Small intestine (tissue), 7 donors: ENCODE measurements at regions not wholly inside any gene's neighbourhood (a gene's known extent, or its start where the extent isn't known, plus 50 kb on each side); places are given as distances from the start of the nearest gene placed in this dataset.
"Not testable (repeated sequence)": the region's sequence is repeated elsewhere in the genome, so short reads cannot be mapped to it uniquely, and the experiment has no call there.

Experiments
- DNase-seq, 2 donors: peaks; one replicate each; pipeline versions ENCODE4 v3.0.0 to v3.0.0-alpha.2; 2013
- FAIRE-seq: peaks from 2 replicates; lab custom pipeline; 2012; peaks lifted over from hg19 to GRCh38; lab: Jason Lieb, UNC
- H3K27ac ChIP-seq, 3 donors: one replicate each; pipeline ENCODE4 v1.5.1; 2013; ENCODE audit warnings: low read length in 2 of 3, mild to moderate bottlenecking in 2 of 3, control low read depth in 1 of 3, inconsistent platforms in 1 of 3, low read depth in 1 of 3, moderate library complexity in 1 of 3
- H3K27me3 ChIP-seq, 3 donors: one replicate each; pipeline ENCODE4 v1.6.1; 2013; ENCODE audit warnings: low read length in 3 of 3, inconsistent platforms in 1 of 3; ENCODE audit not compliant: control insufficient read depth in 3 of 3, insufficient read depth in 3 of 3
- H3K36me3 ChIP-seq, 3 donors: one replicate each; pipeline ENCODE4 v1.6.1; 2013; ENCODE audit warnings: low read length in 3 of 3, inconsistent platforms in 1 of 3, low read depth in 1 of 3, mild to moderate bottlenecking in 1 of 3, moderate library complexity in 1 of 3; ENCODE audit not compliant: control insufficient read depth in 3 of 3, insufficient read depth in 2 of 3
- H3K4me1 ChIP-seq, 3 donors: one replicate each; pipeline ENCODE4 v1.6.1; 2013; ENCODE audit warnings: low read length in 2 of 3, inconsistent platforms in 1 of 3, low read depth in 1 of 3, mild to moderate bottlenecking in 1 of 3, moderate library complexity in 1 of 3; ENCODE audit not compliant: control insufficient read depth in 3 of 3, insufficient read depth in 2 of 3
- H3K4me3 ChIP-seq, 3 donors: one replicate each; pipeline ENCODE4 v1.5.1; 2013; ENCODE audit warnings: low read length in 3 of 3, control low read depth in 1 of 3, inconsistent platforms in 1 of 3, low read depth in 1 of 3, mild to moderate bottlenecking in 1 of 3, moderate library complexity in 1 of 3
- H3K9me3 ChIP-seq, 2 donors: one replicate each; pipeline ENCODE4 v1.6.1; 2013; ENCODE audit warnings: low read depth in 1 of 2, low read length in 1 of 2; ENCODE audit not compliant: control insufficient read depth in 2 of 2, insufficient read depth in 1 of 2
- WGBS, 3 donors: extraction: QIAGEN DNeasy Blood & Tissue Kit; methylation state at CpG; one replicate each; pipeline ENCODE4 v1.1.7; 2013; 5-methylcytosine and 5-hydroxymethylcytosine counted together
- donor health status: healthy with polysubstance abuse.
- donor health status: control.
- donor health status: control.
- donor health status: Bipolar disorder and iron deficiency.
- donor health status: healthy.

GRCh38 chr10:35998026-35998425 lies 355.9 kb upstream of the FZD8 start:
- DNase-seq = no peak
- H3K36me3 ChIP-seq = no peaks in the 10 kb centered on the region
- H3K9me3 ChIP-seq = no peaks in the 10 kb centered on the region
- no peak overlapping the region for H3K4me3 ChIP-seq
- no peaks in the 10 kb centered on the region for H3K4me1 ChIP-seq
- no peak for FAIRE-seq
- 80 to 82% (median 80%) methylated on average over 3 of the region's 3 CpGs for WGBS, 3 donors
- H3K27me3 ChIP-seq = no peaks in the 10 kb centered on the region
- H3K27ac ChIP-seq = no peak overlapping the region

- no peaks in the 10 kb centered on the region for H3K4me1 ChIP-seq
- no peaks in the 10 kb centered on the region for H3K27me3 ChIP-seq
- H3K9me3 ChIP-seq = no peaks in the 10 kb centered on the region
- 86 to 89% (median 87%) methylated on average over 4 of the region's 4 CpGs for WGBS, 3 donors
- DNase-seq (no peak), FAIRE-seq (no peak)
- no peak overlapping the region for H3K27ac ChIP-seq
- no peaks in the 10 kb centered on the region for H3K36me3 ChIP-seq
- H3K4me3 ChIP-seq = no peak overlapping the region
Observed at GRCh38 chr10:35995485-35995884, 353.4 kb upstream of the FZD8 start.

DNA sequence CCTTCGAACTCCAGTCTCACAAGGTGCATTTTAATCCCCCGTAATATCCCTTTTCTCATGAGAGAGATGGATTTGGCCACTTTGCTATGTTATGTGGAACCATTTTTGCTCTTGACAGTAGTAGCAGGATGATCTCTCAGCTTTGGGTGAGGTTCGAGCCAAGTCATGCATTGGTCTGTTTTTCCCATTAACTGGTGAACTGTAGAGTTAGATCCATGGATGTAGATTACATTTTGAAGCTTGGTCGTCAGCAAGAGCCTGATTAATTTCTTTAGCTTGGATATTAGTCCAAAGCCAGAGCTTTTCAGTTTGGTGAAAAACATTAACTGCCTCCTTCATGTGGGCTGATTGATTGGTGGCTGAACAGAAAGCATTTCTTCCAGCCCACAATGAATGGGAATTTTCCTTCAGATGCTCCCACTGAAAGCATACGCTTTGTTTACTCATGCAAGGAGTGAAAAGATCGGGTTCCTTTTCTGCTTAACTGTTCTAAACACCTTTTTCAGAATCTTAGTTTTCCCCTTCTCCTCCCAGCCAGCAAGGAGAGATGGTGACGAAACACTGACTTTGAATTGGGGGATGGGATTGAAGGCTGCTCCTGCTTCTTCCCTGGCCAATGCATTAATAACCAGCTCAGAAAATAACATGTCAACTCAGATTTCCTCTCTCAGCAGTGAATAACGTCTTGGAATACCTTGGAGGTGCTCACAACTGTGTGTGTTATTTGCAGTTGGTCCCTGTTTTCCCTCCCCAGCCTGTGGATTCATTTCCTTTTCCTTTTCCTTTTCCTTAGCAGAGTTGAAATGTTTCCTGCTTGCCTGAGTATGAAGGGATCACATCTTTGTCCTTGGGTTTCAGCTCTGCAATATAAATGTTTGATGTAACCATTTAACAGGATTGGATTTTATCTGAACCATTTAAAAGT lies 351.8 kb upstream of the FZD8 start:
- no peaks in the 10 kb centered on the region for H3K36me3 ChIP-seq
- H3K9me3 ChIP-seq = no peaks in the 10 kb centered on the region
- FAIRE-seq = no peak
- no peaks in the 10 kb centered on the region for H3K4me1 ChIP-seq
- DNase-seq = peak in 1 of 2 donors; percentile 36
- no peak overlapping the region for H3K4me3 ChIP-seq
- 48 to 53% (median 50%) methylated on average over 8 of the region's 8 CpGs for WGBS, 3 donors
- H3K27ac ChIP-seq = no peak overlapping the region
- no peaks in the 10 kb centered on the region for H3K27me3 ChIP-seq

DNA sequence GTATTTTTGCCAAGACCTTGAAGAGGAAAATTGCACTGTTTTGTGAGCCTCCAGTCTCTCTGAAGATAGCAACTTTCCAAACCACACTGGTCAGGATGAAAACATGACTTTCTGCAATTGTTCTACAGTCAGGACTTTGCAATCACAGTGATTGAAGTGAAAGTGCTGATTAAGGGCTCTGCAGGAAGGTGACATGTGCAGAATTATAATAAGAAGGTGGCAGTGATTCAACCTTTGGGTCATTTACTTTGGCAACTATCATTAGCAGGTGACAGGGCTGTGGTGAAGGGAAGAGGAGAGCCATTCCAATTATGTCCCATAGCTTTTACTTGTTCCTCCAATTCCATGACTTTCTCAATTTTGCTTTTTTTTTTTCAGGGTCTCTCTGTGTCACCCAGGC lies 350.0 kb upstream of the FZD8 start:
- no peaks in the 10 kb centered on the region for H3K36me3 ChIP-seq
- H3K27me3 ChIP-seq = no peaks in the 10 kb centered on the region
- H3K27ac ChIP-seq = no peak overlapping the region
- FAIRE-seq (no peak), DNase-seq (peak in 1 of 2 donors; percentile 10)
- no peak overlapping the region for H3K4me3 ChIP-seq
- no peaks in the 10 kb centered on the region for H3K4me1 ChIP-seq
- no peaks in the 10 kb centered on the region for H3K9me3 ChIP-seq

GRCh38 chr10:35986756-35987502 lies 344.8 kb upstream of the FZD8 start:
- 63 to 71% (median 68%) methylated on average over 7 of the region's 7 CpGs for WGBS, 3 donors
- Histone ChIP-seq H3K27me3 (no peaks in the 10 kb centered on the region), H3K9me3 (no peaks in the 10 kb centered on the region), H3K4me3 (no peak overlapping the region), H3K36me3 (no peaks in the 10 kb centered on the region), H3K27ac (no peak overlapping the region), H3K4me1 (no peaks in the 10 kb centered on the region)
- FAIRE-seq (no peak), DNase-seq (no peak)

DNA sequence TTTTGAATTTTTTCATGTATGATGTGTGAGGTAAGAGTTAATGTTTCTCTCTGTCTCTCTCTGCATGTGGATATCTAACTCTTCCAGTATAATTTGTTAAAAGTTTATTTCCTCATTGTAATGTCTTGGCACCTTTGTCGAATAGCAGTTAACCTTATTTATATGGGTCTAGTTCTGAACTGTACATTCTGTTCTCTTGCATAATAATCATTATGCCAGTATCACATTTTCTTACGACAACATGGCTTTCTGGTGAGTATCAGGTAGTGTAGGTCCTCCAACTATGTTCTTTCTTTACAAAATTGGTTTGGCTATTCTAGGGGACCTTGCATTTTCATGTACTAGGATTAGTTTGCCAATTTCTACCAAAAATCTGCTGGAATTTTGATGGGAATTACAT lies 337.0 kb upstream of the FZD8 start:
- 76 to 80% (median 79%) methylated on average over 2 of the region's 2 CpGs for WGBS, 3 donors
- FAIRE-seq (no peak), DNase-seq (no peak)
- no peak overlapping the region for H3K4me3 ChIP-seq
- H3K27me3 ChIP-seq = no peaks in the 10 kb centered on the region
- no peak overlapping the region for H3K27ac ChIP-seq
- H3K9me3 ChIP-seq = no peaks in the 10 kb centered on the region
- H3K36me3 ChIP-seq = no peaks in the 10 kb centered on the region
- H3K4me1 ChIP-seq = no peaks in the 10 kb centered on the region

DNA sequence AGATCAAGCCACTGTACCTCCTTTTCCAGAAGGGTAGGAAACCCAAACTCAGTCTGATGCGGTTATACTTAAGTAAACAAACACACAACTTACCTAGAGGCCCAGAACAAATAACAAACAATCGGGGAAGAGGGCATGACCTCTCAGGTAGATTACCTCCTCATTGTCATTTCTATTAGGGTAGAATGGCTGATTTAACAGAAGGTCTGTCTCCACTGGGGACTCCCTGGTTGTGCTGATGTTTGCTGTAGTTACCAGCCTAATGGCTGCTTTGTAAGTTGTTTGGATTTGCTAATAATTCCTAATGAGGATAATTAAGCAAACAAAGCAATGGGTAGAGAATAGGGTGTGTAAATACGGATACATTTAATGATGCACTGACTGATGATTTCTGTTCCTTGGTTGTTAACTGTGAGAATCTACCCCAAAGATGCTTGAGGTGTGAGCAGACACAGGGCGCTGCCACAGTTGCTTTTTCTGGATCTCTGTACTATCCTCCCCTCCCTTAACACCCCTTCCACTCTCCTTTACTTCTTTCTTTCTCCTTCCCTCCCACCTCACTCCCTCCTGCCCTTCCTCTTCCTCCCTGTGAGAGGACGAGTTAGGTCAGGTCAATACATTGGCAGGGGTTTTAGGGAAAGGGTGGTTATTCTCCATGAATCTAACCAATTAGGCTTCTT lies 332.0 kb upstream of the FZD8 start:
- not testable (repeated sequence) for H3K4me1 ChIP-seq, H3K4me3 ChIP-seq, DNase-seq, H3K27me3 ChIP-seq, H3K27ac ChIP-seq, H3K9me3 ChIP-seq, FAIRE-seq, H3K36me3 ChIP-seq
- WGBS, 3 donors = 32 to 64% (median 46%) methylated on average over 5 of the region's 5 CpGs

GRCh38 chr10:35972275-35972674 lies 330.2 kb upstream of the FZD8 start:
- FAIRE-seq = no peak
- no peaks in the 10 kb centered on the region for H3K36me3 ChIP-seq
- no peaks in the 10 kb centered on the region for H3K4me1 ChIP-seq
- H3K4me3 ChIP-seq = no peak overlapping the region
- H3K9me3 ChIP-seq = peaks cover 1 to 3% of the 10 kb centered on the region in 2 donors
- 68 to 92% (median 79%) methylated on average over 3 of the region's 3 CpGs for WGBS, 3 donors
- no peaks in the 10 kb centered on the region for H3K27me3 ChIP-seq
- no peak for DNase-seq
- no peak overlapping the region for H3K27ac ChIP-seq
